DOHH2 (cell line): ENCODE measurements at regions not wholly inside any gene's neighbourhood (a gene's known extent, or its start where the extent isn't known, plus 50 kb on each side); places are given as distances from the start of the nearest gene placed in this dataset.

Experiments used
- H3F3A ChIP-seq: fragments of 200-600 bp; sonication (generic), shearing (Covaris generic); 2 replicates; pipeline ENCODE4 v1.6.0; 2016; ENCODE audit warnings: antibody characterized with exemption, mild to moderate bottlenecking; ENCODE audit not compliant: control insufficient read depth, insufficient read depth
- H3K27ac ChIP-seq: fragments of 200-600 bp; sonication (generic); 2 replicates; pipeline ENCODE4 v1.5.1; 2014; ENCODE audit warnings: low read depth, mild to moderate bottlenecking, low read length, moderate library complexity
- H3K27me3 ChIP-seq: fragments of 200-600 bp; sonication (generic); 2 replicates; pipeline ENCODE4 v1.6.1; 2014; ENCODE audit warnings: mild to moderate bottlenecking, low read length, mixed read lengths; ENCODE audit not compliant: control insufficient read depth
- H3K36me3 ChIP-seq: fragments of 200-600 bp; sonication (generic); 2 replicates; pipeline ENCODE4 v1.6.1; 2014; ENCODE audit warnings: mild to moderate bottlenecking, low read length, moderate library complexity, mixed read lengths; ENCODE audit not compliant: control insufficient read depth
- H3K4me1 ChIP-seq: fragments of 200-600 bp; sonication (generic); 2 replicates; pipeline ENCODE4 v1.6.1; 2014; ENCODE audit warnings: mild to moderate bottlenecking, low read length, mixed read lengths; ENCODE audit not compliant: control insufficient read depth
- H3K4me2 ChIP-seq: fragments of 200-600 bp; sonication (generic); 2 replicates; pipeline ENCODE4 v1.6.0; 2014; ENCODE audit warnings: mild to moderate bottlenecking, low read length, moderate library complexity
- H3K4me3 ChIP-seq: fragments of 200-600 bp; sonication (generic); 2 replicates; pipeline ENCODE4 v1.5.1; 2014; ENCODE audit warnings: mild to moderate bottlenecking, low read length, mixed read lengths
- H3K79me2 ChIP-seq: fragments of 200-600 bp; sonication (generic); 2 replicates; pipeline ENCODE4 v1.6.1; 2014; ENCODE audit warnings: mild to moderate bottlenecking, low read length, mixed read lengths; ENCODE audit not compliant: control insufficient read depth
- H3K9me2 ChIP-seq: fragments of 200-600 bp; sonication (generic); replicated peaks from 2 replicates; pipeline ENCODE4 v1.6.1; 2014; ENCODE audit warnings: mild to moderate bottlenecking, low read length, mixed read lengths; ENCODE audit not compliant: control insufficient read depth
- H3K9me3 ChIP-seq: fragments of 200-600 bp; sonication (generic); 2 replicates; pipeline ENCODE4 v1.6.1; 2014; ENCODE audit warnings: antibody characterized with exemption, low read length, mixed read lengths; ENCODE audit not compliant: control insufficient read depth, insufficient read depth
- H4K20me1 ChIP-seq: fragments of 200-600 bp; sonication (generic); 2 replicates; pipeline ENCODE4 v1.6.0; 2014; ENCODE audit warnings: low read depth, mild to moderate bottlenecking, antibody characterized with exemption, low read length, moderate library complexity; ENCODE audit not compliant: control insufficient read depth, insufficient read depth
- CTCF ChIP-seq: fragments of 200-600 bp; sonication (generic); IDR thresholded peaks from one replicate; pipeline ENCODE4 v1.5.1; 2014; ENCODE audit warnings: antibody characterized with exemption, mild to moderate bottlenecking, low read depth, low read length; ENCODE audit not compliant: poor library complexity, severe bottlenecking
- EZH2phosphoT487 ChIP-seq: fragments of 200-600 bp; sonication (generic); IDR thresholded peaks from 2 replicates; pipeline ENCODE4 v1.6.1; 2017; ENCODE audit warnings: borderline replicate concordance, mild to moderate bottlenecking, antibody characterized with exemption, low read length, moderate library complexity, mixed read lengths

GRCh38 chr2:176544557-176544956 is 275.3 kb downstream of the MTX2 start:
- no peak overlapping the region for H3K27ac ChIP-seq
- no peaks in the 10 kb centered on the region for H3K79me2 ChIP-seq
- no peak overlapping the region for H3K4me2 ChIP-seq
- no peaks in the 10 kb centered on the region for H3K9me3 ChIP-seq
- TF ChIP-seq EZH2phosphoT487 = no peak
- no peak for TF ChIP-seq CTCF
- no peaks in the 10 kb centered on the region for H3K36me3 ChIP-seq
- H4K20me1 ChIP-seq = no peaks in the 10 kb centered on the region
- no peaks in the 10 kb centered on the region for H3K27me3 ChIP-seq
- H3F3A ChIP-seq = no peaks in the 10 kb centered on the region
- no peak overlapping the region for H3K4me3 ChIP-seq
- no peaks in the 10 kb centered on the region for H3K9me2 ChIP-seq
- H3K4me1 ChIP-seq = no peaks in the 10 kb centered on the region

DNA sequence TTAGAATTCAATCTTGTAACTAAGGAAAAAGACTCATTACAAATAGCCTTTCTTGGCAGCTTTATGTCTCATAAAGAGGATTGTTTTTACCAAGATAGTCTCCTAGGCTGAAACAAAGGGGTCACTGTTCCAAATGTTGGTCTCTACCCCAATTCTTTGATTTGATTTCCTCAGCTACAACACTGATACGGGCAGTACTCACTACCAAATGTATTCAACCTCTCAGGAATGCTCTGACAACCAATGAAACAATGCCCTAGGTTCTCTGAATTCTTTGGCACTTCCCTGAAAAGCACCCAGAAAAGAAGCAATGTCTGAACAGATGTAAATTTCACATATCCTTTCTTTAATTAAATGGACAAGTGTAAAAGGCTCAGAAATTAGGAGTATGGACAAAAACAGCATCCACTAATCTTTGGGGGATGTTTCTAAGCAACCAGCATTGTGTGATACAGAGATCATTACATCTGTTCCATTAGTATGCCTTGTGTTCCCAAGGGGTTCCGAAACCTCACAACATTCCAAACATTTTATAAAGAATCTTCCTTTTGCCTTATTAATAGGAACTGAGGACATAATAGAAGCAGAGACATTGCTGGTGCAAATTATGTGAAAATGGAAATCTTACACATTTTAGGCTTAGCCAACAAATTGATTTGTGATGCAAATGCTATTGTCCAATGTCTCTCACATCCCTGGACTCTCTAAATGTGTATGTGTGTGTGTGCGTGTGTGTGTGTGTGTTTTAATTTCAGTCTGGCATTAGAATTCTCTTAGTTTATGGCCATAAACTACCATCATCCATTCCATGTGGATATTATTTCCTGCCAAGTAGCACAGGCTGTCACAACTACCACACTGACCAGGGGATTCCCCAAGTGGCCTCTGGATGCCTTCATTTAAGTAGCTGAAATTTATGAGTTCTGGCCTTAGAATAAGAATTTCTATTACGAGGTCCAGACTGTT is 276.0 kb downstream of the MTX2 start:
- H3K9me2 ChIP-seq = no peaks in the 10 kb centered on the region
- H3K4me1 ChIP-seq = no peaks in the 10 kb centered on the region
- no peaks in the 10 kb centered on the region for H3K79me2 ChIP-seq
- no peak overlapping the region for H3K4me2 ChIP-seq
- H3K27ac ChIP-seq = no peak overlapping the region
- H3K9me3 ChIP-seq = no peaks in the 10 kb centered on the region
- no peak for TF ChIP-seq EZH2phosphoT487
- TF ChIP-seq CTCF = no peak
- no peak overlapping the region for H3K4me3 ChIP-seq
- no peaks in the 10 kb centered on the region for H4K20me1 ChIP-seq
- H3K27me3 ChIP-seq = no peaks in the 10 kb centered on the region
- H3F3A ChIP-seq = no peaks in the 10 kb centered on the region
- no peaks in the 10 kb centered on the region for H3K36me3 ChIP-seq

- no peaks in the 10 kb centered on the region for H3K4me1 ChIP-seq
- no peaks in the 10 kb centered on the region for H3K27me3 ChIP-seq
- H3K9me2 ChIP-seq = no peaks in the 10 kb centered on the region
- H3K36me3 ChIP-seq = no peaks in the 10 kb centered on the region
- H3K9me3 ChIP-seq = no peaks in the 10 kb centered on the region
- no peak overlapping the region for H3K4me3 ChIP-seq
- no peaks in the 10 kb centered on the region for H4K20me1 ChIP-seq
- no peaks in the 10 kb centered on the region for H3K79me2 ChIP-seq
- H3K27ac ChIP-seq = no peak overlapping the region
- TF ChIP-seq CTCF (no peak), EZH2phosphoT487 (no peak)
- H3F3A ChIP-seq = no peaks in the 10 kb centered on the region
- H3K4me2 ChIP-seq = no peak overlapping the region
Measured at GRCh38 chr2:176546550-176546949, 277.3 kb downstream of the MTX2 start.
